Duodenal mucosa (tissue), 2 donors: ENCODE measurements at regions not wholly inside any gene's neighbourhood (a gene's known extent, or its start where the extent isn't known, plus 50 kb on each side); places are given as distances from the start of the nearest gene placed in this dataset.

Experiments
- H3K27ac ChIP-seq: one replicate; pipeline ENCODE4 v1.7.0; 2013; ENCODE audit warnings: low read depth, low read length
- H3K27me3 ChIP-seq, 2 donors: one replicate each; pipeline ENCODE4 v1.7.0; 2013; ENCODE audit warnings: low read length in 2 of 2, control low read depth in 1 of 2; ENCODE audit not compliant: insufficient read depth in 2 of 2, control insufficient read depth in 1 of 2
- H3K36me3 ChIP-seq, 2 donors: one replicate each; pipeline ENCODE4 v1.7.0; 2013; ENCODE audit warnings: low read length in 2 of 2, control low read depth in 1 of 2; ENCODE audit not compliant: insufficient read depth in 2 of 2, control insufficient read depth in 1 of 2
- H3K4me1 ChIP-seq, 2 donors: one replicate each; pipeline ENCODE4 v1.7.0; 2013; ENCODE audit warnings: low read length in 2 of 2, control low read depth in 1 of 2; ENCODE audit not compliant: insufficient read depth in 2 of 2, control insufficient read depth in 1 of 2
- H3K4me3 ChIP-seq, 2 donors: one replicate each; pipeline ENCODE4 v1.7.0; 2013; ENCODE audit warnings: low read length in 2 of 2, low read depth in 1 of 2
- H3K9ac ChIP-seq, 2 donors: one replicate each; pipeline ENCODE4 v1.7.0; 2013; ENCODE audit warnings: low read length in 2 of 2, low read depth in 1 of 2
- H3K9me3 ChIP-seq, 2 donors: one replicate each; pipeline ENCODE4 v1.7.0; 2013; ENCODE audit warnings: low read length in 2 of 2, control low read depth in 1 of 2; ENCODE audit not compliant: control insufficient read depth in 1 of 2

DNA sequence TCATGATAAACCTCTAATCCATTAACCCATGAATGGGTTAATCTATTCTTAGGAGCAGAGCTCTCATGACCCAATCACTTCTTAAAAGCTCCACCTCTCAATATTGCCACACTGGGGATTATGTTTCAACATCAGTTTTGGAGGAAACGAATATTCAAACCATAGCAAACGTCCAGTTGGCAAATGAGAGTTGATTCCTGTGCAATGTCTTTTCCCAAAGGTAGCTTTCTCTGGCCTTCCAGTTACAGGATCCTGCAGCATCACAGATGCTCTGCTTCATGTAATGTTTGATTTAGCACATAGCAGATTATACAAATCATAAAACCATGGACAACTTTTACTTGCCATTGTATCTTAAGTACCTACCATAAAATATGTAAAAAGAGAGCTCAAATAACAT, 481.0 kb downstream of the TNS1 start:
- no peak overlapping the region for H3K27ac ChIP-seq
- no peaks in the 10 kb centered on the region for H3K9me3 ChIP-seq
- no peaks in the 10 kb centered on the region for H3K36me3 ChIP-seq
- H3K4me1 ChIP-seq: no peaks in the 10 kb centered on the region
- no peak overlapping the region for H3K4me3 ChIP-seq
- no peak overlapping the region for H3K9ac ChIP-seq
- no peaks in the 10 kb centered on the region for H3K27me3 ChIP-seq

GRCh38 chr2:217520356-217521010, 482.3 kb downstream of the TNS1 start:
- Histone ChIP-seq H3K9me3 (no peaks in the 10 kb centered on the region), H3K27me3 (no peaks in the 10 kb centered on the region), H3K36me3 (no peaks in the 10 kb centered on the region), H3K9ac (no peak overlapping the region), H3K4me1 (no peaks in the 10 kb centered on the region), H3K4me3 (no peak overlapping the region), H3K27ac (no peak overlapping the region)

- Histone ChIP-seq H3K36me3 (no peaks in the 10 kb centered on the region), H3K9ac (no peak overlapping the region), H3K9me3 (no peaks in the 10 kb centered on the region), H3K27me3 (no peaks in the 10 kb centered on the region), H3K4me1 (peaks cover 0 to 3% of the 10 kb centered on the region in 2 donors), H3K27ac (no peak overlapping the region), H3K4me3 (no peak overlapping the region)
These were observed 485.4 kb downstream of the TNS1 start for GRCh38 chr2:217517402-217517801.

DNA sequence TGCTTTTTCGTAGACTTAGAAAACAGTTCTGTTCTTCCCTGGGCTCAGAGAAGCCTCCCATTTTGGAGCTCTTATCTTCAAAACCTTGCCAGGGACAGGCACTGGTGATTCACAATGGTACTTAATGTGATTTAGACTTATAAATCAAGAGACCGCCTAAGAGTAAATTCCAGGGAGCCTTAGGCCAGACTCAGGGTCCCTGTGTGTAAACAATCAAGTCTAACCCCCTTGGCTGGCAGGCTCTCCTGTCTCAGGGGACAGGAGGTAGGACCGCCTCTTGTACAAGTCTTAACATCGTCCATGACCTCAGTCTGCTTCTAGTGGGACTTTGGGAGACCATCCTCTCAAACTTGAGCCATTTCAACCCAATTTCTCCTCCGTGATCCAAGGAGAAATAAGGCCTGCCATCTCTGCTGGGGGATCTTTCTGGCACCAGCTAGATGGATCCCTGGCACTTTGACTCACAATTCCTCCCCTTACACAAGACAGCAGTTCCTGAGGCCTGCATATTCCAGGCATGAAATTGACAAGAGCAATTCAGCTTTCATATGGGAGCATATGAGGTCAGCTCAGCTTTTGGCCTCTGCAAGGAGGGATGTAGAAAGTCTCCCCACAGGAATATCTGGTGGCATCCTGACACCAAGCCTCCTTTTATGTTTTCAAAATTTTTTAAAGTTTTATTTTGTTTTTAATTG, 487.0 kb downstream of the TNS1 start:
- H3K9ac ChIP-seq: no peak overlapping the region
- no peak overlapping the region for H3K27ac ChIP-seq
- no peak overlapping the region for H3K4me3 ChIP-seq
- H3K9me3 ChIP-seq: no peaks in the 10 kb centered on the region
- peaks cover 0 to 3% of the 10 kb centered on the region in 2 donors for H3K4me1 ChIP-seq
- H3K36me3 ChIP-seq: no peaks in the 10 kb centered on the region
- no peaks in the 10 kb centered on the region for H3K27me3 ChIP-seq

DNA sequence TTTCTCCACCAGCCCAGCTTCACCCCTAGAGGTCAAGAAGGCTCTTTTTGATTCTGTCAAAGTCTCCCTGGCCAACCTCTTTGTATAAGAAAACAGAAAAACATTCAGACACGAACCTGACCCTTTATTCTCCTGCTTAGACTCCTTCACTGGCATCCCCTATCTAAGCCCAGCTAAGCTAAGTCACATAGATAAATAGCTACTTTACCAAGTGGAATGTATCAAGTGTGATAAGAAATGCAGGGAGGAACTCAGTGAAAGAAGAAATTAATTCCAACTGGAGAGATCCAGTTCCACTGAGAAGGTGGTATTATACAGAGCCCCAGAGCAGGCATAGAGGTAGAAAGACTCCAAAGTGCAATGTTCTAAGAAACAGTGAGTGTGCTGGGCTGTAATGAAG, 489.5 kb downstream of the TNS1 start:
- Histone ChIP-seq H3K36me3 (no peaks in the 10 kb centered on the region), H3K27me3 (no peaks in the 10 kb centered on the region), H3K9me3 (no peaks in the 10 kb centered on the region), H3K4me1 (peaks cover 0 to 3% of the 10 kb centered on the region in 2 donors), H3K9ac (no peak overlapping the region), H3K27ac (no peak overlapping the region), H3K4me3 (no peak overlapping the region)

DNA sequence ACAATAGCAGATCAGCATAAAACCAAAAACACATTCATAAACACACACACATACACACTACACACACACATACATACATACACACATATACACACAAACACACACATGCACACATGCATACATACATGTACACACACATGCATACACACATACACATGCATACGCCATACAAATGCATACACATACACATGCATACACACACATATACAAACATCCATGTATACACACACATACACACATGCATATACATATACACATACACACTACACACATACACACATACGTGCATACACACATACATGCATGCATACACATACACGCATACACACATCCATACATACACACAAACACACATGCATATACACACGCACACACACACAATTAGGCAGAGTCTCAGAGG, 490.1 kb downstream of the TNS1 start:
- Histone ChIP-seq H3K36me3 (no peaks in the 10 kb centered on the region), H3K4me3 (no peak overlapping the region), H3K4me1 (peaks cover 0 to 3% of the 10 kb centered on the region in 2 donors), H3K9ac (no peak overlapping the region), H3K9me3 (no peaks in the 10 kb centered on the region), H3K27me3 (no peaks in the 10 kb centered on the region), H3K27ac (no peak overlapping the region)

- Histone ChIP-seq H3K9me3 (no peaks in the 10 kb centered on the region), H3K4me1 (peaks cover 0 to 3% of the 10 kb centered on the region in 2 donors), H3K4me3 (no peak overlapping the region), H3K36me3 (no peaks in the 10 kb centered on the region), H3K27ac (no peak overlapping the region), H3K9ac (no peak overlapping the region), H3K27me3 (no peaks in the 10 kb centered on the region)
These were observed 490.5 kb downstream of the TNS1 start for GRCh38 chr2:217512259-217512658.

- Histone ChIP-seq H3K9ac (no peak overlapping the region), H3K36me3 (no peaks in the 10 kb centered on the region), H3K4me1 (peaks cover 0 to 3% of the 10 kb centered on the region in 2 donors), H3K4me3 (no peak overlapping the region), H3K27ac (no peak overlapping the region), H3K9me3 (no peaks in the 10 kb centered on the region), H3K27me3 (no peaks in the 10 kb centered on the region)
These were observed 490.9 kb downstream of the TNS1 start for GRCh38 chr2:217511850-217512249.

- Histone ChIP-seq H3K4me3 (no peak overlapping the region), H3K36me3 (no peaks in the 10 kb centered on the region), H3K27me3 (no peaks in the 10 kb centered on the region), H3K9ac (no peak overlapping the region), H3K9me3 (no peaks in the 10 kb centered on the region), H3K27ac (no peak overlapping the region), H3K4me1 (peaks cover 0 to 3% of the 10 kb centered on the region in 2 donors)
These were observed 492.0 kb downstream of the TNS1 start for GRCh38 chr2:217510771-217511291.

DNA sequence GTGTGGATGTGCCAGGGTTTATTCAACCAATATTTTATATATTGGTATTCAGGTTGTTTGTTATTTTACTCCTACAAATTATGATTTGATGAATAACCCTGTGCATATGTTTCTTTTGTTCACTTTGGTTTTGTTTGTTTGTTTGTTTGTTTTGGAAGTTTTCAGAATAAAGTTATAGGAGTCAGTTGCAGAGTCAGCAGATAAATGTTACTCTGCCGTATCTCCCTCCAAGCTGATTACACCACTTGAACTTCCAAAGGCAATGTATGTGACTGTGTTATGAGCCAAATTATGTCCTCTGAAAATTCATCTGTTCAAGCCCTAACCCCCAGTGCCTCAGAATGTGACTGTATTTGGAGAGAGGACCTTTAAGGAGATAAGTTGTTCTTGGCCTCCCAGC, 497.5 kb downstream of the TNS1 start:
- no peak overlapping the region for H3K4me3 ChIP-seq
- H3K4me1 ChIP-seq: no peaks in the 10 kb centered on the region
- no peaks in the 10 kb centered on the region for H3K36me3 ChIP-seq
- no peak overlapping the region for H3K27ac ChIP-seq
- no peaks in the 10 kb centered on the region for H3K27me3 ChIP-seq
- H3K9me3 ChIP-seq: no peaks in the 10 kb centered on the region
- H3K9ac ChIP-seq: no peak overlapping the region
